D721Med (cell line): ENCODE measurements at regions not wholly inside any gene's neighbourhood (a gene's known extent, or its start where the extent isn't known, plus 50 kb on each side); places are given as distances from the start of the nearest gene placed in this dataset.

Source experiments
- DNase-seq: peaks from one replicate; pipeline ENCODE4 v3.0.0; 2011; ENCODE audit warnings: low spot score; ENCODE audit not compliant: insufficient read length
- FAIRE-seq: peaks from 2 replicates; lab custom pipeline; 2011; peaks lifted over from hg19 to GRCh38; lab: Jason Lieb, UNC
- TF ChIP-seq, protein P1 (sequence below): IDR thresholded peaks from 2 replicates; pipeline ENCODE4 v1.5.1; 2012; ENCODE audit warnings: mild to moderate bottlenecking, control low read depth; ENCODE audit not compliant: insufficient read depth; ENCODE audit errors: missing control alignments

DNA sequence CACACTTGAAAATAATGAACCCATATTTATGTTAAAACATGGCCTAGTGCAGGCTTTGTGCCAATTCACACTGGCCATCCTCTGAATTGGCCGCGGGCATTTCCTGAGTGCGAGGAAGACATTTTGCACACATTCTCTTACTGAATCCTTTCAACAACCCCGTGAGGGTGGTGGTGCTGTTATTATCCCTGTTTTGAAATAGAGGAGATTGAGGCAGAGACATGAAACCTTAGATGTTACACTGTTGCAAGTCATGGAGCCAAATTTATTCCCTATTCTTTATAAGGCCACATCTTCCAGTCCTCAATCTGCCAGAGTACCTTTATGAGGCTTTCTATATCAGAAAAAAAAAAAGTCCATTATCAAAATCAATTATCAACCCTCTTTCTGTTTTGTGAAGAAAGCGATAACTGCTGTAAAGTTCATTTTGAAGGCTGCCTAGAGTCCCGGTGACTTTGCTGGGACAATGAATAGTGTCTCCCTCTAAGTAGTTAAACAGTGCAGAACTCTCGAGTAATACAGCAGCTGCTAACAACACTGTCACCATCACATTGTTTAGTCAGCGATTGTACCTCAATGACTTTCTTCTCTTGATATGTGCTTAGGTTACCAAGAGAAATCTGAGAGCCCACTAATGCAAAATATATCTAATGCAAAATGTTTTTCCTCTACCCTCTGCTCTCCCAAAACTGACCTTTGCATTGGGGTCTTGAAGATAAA lies 242.3 kb upstream of the PPARGC1A start:
- no peak for DNase-seq
- TF ChIP-seq, protein P1, sequence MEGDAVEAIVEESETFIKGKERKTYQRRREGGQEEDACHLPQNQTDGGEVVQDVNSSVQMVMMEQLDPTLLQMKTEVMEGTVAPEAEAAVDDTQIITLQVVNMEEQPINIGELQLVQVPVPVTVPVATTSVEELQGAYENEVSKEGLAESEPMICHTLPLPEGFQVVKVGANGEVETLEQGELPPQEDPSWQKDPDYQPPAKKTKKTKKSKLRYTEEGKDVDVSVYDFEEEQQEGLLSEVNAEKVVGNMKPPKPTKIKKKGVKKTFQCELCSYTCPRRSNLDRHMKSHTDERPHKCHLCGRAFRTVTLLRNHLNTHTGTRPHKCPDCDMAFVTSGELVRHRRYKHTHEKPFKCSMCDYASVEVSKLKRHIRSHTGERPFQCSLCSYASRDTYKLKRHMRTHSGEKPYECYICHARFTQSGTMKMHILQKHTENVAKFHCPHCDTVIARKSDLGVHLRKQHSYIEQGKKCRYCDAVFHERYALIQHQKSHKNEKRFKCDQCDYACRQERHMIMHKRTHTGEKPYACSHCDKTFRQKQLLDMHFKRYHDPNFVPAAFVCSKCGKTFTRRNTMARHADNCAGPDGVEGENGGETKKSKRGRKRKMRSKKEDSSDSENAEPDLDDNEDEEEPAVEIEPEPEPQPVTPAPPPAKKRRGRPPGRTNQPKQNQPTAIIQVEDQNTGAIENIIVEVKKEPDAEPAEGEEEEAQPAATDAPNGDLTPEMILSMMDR = no peak
- no peak for FAIRE-seq

DNA sequence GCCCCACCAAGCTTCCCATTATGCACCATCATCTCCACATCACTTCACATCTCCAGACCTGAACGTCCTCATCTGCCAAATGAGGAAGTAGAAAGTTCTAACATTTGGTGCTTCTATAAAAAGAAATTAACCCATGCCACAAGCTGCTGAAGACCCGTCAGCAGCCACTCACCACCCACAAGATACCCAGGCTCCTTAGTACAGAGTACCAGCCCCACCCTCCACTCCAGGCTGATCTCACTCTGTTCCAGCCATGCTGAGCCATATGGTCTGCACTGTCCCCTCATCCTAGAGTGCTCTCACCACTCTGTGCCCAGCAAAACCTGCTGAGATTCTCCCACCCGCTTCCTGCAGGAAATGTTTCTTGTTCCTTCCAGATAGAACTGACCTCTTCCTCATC lies 240.8 kb upstream of the PPARGC1A start:
- DNase-seq (no peak), FAIRE-seq (no peak)
- TF ChIP-seq, protein P1 = no peak

DNA sequence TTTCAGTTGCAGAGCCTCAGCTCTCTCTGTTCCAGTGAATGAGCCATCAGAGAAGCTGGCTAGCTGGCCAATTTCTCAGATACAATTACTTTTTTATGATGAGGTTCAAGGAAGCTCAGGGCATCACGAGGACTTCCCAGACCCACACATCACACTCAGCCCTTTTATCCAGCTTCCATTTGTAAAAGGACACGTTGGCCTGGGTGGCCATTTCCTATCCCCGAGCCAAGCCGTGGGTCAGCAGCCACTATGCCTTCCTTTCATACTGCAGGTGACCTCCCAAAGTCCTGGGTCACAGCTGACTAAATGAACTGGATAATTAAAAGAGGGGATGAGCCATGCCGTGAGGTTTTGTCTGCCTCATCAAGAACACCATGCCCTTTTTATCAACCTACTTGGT lies 236.9 kb upstream of the PPARGC1A start:
- TF ChIP-seq, protein P1 = no peak
- no peak for DNase-seq
- no peak for FAIRE-seq

DNA sequence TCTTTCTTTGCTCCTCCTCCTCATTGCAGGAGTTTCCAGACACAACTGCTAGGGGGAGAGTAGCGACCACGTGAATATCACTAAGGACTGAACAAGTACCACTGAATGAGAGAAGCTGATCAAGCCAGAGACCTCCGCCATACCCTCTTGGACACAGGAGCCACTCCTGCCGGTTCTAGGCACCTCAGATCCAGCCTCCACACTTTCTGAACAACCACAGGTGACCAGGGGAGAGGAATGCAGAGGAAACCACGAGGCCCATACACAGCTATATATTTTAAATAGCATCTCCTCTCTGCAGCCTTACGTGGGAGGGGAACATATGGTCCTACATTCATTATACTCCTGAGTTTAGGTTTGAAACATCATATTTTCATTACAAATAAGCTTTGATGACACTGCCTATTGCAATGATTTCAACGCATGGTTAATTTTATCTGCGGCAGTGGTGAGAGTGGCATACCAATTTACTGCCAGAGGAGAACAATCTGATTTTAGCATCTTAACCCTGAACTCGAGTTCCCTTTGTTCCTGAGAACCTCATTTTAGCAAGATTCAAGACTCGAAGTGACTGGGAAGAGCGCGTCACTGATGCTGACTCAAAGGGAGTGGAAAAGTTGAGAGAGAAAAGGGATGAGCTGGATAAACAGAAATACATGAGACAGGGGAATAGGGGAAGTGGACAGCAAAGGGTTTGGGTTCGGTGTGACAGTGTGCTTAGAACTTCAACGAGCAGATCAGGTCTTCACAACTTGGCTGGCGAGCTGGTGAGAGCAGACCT lies 231.7 kb upstream of the PPARGC1A start:
- FAIRE-seq = no peak
- TF ChIP-seq, protein P1 = no peak
- no peak for DNase-seq

DNA sequence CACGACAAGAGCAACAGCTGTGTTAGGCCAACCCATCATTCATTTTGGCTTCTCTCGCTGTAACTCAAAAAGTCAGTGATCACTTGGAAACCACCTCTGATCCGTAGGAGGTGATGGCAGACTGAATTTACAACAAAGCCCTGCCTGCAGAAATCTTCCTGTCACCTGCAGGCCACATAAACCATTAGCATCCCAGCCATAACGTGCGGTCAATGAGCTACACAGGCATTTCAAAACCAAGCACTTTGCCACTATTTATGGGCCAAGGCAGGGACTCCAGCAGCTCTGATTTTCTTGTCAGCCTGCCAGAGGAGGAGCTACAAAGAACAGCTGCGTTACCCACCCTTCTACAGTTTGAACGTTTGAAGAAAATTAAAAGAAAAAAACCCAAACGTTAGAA lies 228.1 kb upstream of the PPARGC1A start:
- no peak for FAIRE-seq
- TF ChIP-seq, protein P1 = no peak

DNA sequence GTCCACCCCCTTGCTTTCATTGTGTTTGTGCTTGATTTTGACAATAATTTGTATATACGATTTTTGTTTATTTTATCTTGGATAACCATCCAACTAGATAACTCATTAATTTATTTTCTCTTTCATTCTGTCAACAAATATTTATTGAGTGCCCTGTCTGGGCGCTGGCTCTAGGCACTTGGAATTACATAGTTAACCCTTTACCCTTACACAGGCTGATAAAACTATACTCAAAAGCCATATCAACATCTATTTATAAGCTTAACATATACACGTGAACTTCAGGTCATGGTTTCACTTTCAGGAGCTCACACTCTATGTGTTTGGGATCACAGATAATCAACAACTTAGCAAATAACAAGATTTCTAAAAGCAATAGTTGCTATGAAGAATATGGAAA lies 226.3 kb upstream of the PPARGC1A start:
- DNase-seq (no peak), FAIRE-seq (no peak)
- TF ChIP-seq, protein P1 = no peak

More for the DNA sequence above, 228.1 kb upstream of the PPARGC1A start:
- no peak for DNase-seq
